ENCODE measurements at regions not wholly inside any gene's neighbourhood (a gene's known extent, or its start where the extent isn't known, plus 50 kb on each side); places are given as distances from the start of the nearest gene placed in this dataset.

DNA sequence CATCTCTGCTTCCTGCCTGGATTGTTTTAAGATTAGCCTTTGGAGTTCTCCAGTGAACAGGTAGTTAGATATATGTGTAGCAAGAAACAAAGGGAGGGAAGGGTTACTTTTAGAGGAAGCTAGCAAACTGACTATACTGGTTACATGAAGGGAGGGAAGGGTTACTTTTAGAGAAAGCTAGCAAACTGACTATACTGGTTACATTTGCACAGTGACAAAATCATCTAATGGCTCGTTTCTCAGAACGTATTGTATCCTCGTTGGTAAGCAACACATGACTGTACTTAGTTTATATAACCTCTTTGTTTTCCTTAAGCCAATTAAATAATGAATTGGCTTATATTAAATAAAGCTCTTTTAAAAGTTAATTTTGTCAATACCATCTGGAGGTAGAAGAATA, 540.9 kb downstream of the EPM2A start:
- CTCF ChIA-PET, result no interaction called here
- no peak overlapping the region for H3K4me3 Mint-ChIP-seq (ENCODE audit: low read depth, unreplicated experiment)
- TF ChIP-seq, protein P1, sequence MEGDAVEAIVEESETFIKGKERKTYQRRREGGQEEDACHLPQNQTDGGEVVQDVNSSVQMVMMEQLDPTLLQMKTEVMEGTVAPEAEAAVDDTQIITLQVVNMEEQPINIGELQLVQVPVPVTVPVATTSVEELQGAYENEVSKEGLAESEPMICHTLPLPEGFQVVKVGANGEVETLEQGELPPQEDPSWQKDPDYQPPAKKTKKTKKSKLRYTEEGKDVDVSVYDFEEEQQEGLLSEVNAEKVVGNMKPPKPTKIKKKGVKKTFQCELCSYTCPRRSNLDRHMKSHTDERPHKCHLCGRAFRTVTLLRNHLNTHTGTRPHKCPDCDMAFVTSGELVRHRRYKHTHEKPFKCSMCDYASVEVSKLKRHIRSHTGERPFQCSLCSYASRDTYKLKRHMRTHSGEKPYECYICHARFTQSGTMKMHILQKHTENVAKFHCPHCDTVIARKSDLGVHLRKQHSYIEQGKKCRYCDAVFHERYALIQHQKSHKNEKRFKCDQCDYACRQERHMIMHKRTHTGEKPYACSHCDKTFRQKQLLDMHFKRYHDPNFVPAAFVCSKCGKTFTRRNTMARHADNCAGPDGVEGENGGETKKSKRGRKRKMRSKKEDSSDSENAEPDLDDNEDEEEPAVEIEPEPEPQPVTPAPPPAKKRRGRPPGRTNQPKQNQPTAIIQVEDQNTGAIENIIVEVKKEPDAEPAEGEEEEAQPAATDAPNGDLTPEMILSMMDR (IDR thresholded peaks at IDR 0.05; ENCODE audit: unreplicated experiment), result no peak
- no peaks in the 10 kb centered on the region for H3K27me3 Mint-ChIP-seq (ENCODE audit: unreplicated experiment)
- H3K27ac Mint-ChIP-seq (ENCODE audit: unreplicated experiment), result no peak overlapping the region
- intact Hi-C loops (cut with micrococcal nuclease; ENCODE audit: unreplicated experiment), result no loop called here
- DNase-seq, result no peak
- no peaks in the 10 kb centered on the region for H3K9me3 Mint-ChIP-seq (ENCODE audit: low read depth, unreplicated experiment)
- no peaks in the 10 kb centered on the region for H3K36me3 Mint-ChIP-seq (ENCODE audit: insufficient read depth, unreplicated experiment)
- no TSS peak for BruUV-seq (replicated peaks)
- H3K4me1 Mint-ChIP-seq (ENCODE audit: low read depth, unreplicated experiment), result no peaks in the 10 kb centered on the region

DNA sequence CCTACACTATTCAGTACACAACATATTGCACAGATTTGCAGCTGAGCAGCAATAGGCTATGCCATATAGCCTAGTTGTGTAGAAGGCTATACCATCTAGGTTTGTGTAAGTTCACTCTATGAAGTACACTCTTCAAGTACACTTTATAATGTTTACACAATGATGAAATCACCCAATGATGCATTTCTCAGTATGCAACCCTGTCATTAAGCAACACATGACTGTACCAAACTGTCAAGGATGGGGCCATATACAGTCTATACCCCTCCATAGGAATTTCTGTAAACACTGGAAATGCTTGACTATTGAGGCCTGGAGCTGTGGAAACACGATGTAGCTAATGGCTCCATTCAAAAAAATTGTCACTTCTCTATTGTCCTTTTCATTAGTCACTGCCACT, 535.4 kb downstream of the EPM2A start:
- H3K27ac Mint-ChIP-seq (ENCODE audit: unreplicated experiment), result no peak overlapping the region
- intact Hi-C loops (cut with micrococcal nuclease; ENCODE audit: unreplicated experiment), result no loop called here

DNA sequence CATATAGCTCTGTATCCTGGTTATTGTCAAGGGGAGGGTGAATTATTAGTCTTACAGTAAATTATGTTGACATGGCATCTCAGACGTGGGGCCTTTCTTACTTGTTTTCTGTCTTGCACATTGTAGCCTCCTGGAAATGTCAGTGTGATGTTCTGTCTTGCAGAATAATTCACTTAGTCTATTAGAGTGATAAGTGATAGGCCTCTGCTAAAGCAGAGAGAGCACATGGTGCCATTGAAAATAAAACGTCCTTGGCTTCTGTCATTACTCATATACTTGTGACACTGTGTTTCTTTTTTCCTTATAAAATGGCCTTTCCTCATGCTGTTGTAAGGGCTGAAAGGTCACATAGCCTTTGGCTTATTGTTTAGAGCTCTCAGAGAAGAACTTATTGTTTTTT, 531.0 kb downstream of the EPM2A start:
- no TSS peak for BruUV-seq (replicated peaks)

More for the DNA sequence above, 535.4 kb downstream of the EPM2A start:
- BruUV-seq (replicated peaks), result no TSS peak
- DNase-seq, result no peak
- no peak overlapping the region for H3K4me3 Mint-ChIP-seq (ENCODE audit: low read depth, unreplicated experiment)
- H3K4me1 Mint-ChIP-seq (ENCODE audit: low read depth, unreplicated experiment), result no peaks in the 10 kb centered on the region
- H3K9me3 Mint-ChIP-seq (ENCODE audit: low read depth, unreplicated experiment), result peaks cover 2% of the 10 kb centered on the region
- no peaks in the 10 kb centered on the region for H3K36me3 Mint-ChIP-seq (ENCODE audit: insufficient read depth, unreplicated experiment)
- CTCF ChIA-PET, result no interaction called here
- TF ChIP-seq, protein P1 (IDR thresholded peaks at IDR 0.05; ENCODE audit: unreplicated experiment), result no peak
- H3K27me3 Mint-ChIP-seq (ENCODE audit: unreplicated experiment), result no peaks in the 10 kb centered on the region

DNA sequence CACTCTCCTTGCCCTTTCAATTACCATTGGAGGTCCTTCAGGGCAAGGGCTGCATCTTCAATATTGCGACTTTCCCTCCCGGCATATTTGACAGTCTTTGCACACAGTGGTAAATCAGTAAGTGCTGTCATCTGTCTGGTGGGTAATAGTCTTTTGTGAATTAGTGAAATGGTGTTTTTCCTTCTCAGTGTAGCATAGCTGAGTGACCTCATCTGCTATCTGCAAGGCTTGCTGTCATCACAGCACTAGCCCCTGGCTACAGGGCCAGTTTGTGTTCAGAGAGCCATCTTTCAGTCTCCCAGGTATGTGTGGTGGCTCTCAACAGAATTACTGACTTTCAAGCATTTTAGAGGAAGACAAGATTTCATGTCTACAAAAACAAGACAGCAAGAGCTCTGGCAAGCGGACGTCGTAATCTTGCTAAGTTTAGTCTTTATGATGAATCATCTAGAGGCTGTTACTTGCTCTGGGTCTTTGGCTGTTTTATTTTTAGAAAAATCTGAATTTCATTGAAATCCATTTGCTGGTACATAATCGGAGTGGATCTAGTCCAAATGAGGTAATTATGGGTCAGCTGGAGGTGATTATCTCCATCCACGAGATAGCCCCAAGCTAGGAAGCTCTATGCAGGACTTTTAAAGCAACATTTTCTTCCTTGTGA, 528.9 kb downstream of the EPM2A start:
- intact Hi-C loops (cut with micrococcal nuclease; ENCODE audit: unreplicated experiment), result no loop called here
- Mint-ChIP-seq H3K27ac (ENCODE audit: unreplicated experiment) (no peak overlapping the region), H3K4me3 (ENCODE audit: low read depth, unreplicated experiment) (no peak overlapping the region), H3K9me3 (ENCODE audit: low read depth, unreplicated experiment) (peaks cover 2% of the 10 kb centered on the region), H3K36me3 (ENCODE audit: insufficient read depth, unreplicated experiment) (no peaks in the 10 kb centered on the region), H3K4me1 (ENCODE audit: low read depth, unreplicated experiment) (no peaks in the 10 kb centered on the region), H3K27me3 (ENCODE audit: unreplicated experiment) (no peaks in the 10 kb centered on the region)
- DNase-seq, result no peak
- CTCF ChIA-PET, result no interaction called here
- TF ChIP-seq, protein P1 (IDR thresholded peaks at IDR 0.05; ENCODE audit: unreplicated experiment), result no peak
- no TSS peak for BruUV-seq (replicated peaks)

More for the DNA sequence above, 531.0 kb downstream of the EPM2A start:
- TF ChIP-seq, protein P1 (IDR thresholded peaks at IDR 0.05; ENCODE audit: unreplicated experiment), result no peak
- Mint-ChIP-seq H3K4me3 (ENCODE audit: low read depth, unreplicated experiment) (no peak overlapping the region), H3K4me1 (ENCODE audit: low read depth, unreplicated experiment) (no peaks in the 10 kb centered on the region), H3K36me3 (ENCODE audit: insufficient read depth, unreplicated experiment) (no peaks in the 10 kb centered on the region), H3K27ac (ENCODE audit: unreplicated experiment) (no peak overlapping the region), H3K9me3 (ENCODE audit: low read depth, unreplicated experiment) (peaks cover 2% of the 10 kb centered on the region), H3K27me3 (ENCODE audit: unreplicated experiment) (no peaks in the 10 kb centered on the region)
- intact Hi-C loops (cut with micrococcal nuclease; ENCODE audit: unreplicated experiment), result no loop called here
- CTCF ChIA-PET, result no interaction called here
- DNase-seq, result no peak
